ENCODE measurements at regions not wholly inside any gene's neighbourhood (a gene's known extent, or its start where the extent isn't known, plus 50 kb on each side); places are given as distances from the start of the nearest gene placed in this dataset.
"Not testable (repeated sequence)": the region's sequence is repeated elsewhere in the genome, so short reads cannot be mapped to it uniquely, and the experiment has no call there.

DNA sequence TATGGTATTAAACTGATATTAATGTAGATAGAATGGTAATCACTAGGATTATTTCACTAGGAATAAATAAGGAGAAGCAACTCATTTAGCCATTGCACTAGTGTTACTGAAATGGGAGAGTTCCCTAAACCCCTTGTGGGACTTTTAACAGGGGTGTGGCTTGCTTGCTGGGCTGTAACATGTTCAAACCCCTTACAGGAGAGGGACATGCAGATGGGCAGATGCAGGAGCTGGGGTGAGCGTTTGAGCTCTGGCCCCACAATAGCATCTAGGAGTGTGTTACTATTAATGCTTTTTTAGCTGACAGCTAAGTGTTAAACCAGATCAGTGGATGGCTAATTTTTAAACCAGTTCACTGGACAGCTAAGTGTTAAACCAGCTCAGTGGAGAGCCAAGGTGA, 89.3 kb upstream of the ST8SIA4 start:
- 75 to 88% methylated on average over 1 of the region's 1 CpG for WGBS, 2 donors
- no peak for DNase-seq (ENCODE audit: low spot score in 2 of 2)
- no peak for TF ChIP-seq POLR2A (IDR thresholded peaks at IDR 0.05)
- TF ChIP-seq, protein P1, sequence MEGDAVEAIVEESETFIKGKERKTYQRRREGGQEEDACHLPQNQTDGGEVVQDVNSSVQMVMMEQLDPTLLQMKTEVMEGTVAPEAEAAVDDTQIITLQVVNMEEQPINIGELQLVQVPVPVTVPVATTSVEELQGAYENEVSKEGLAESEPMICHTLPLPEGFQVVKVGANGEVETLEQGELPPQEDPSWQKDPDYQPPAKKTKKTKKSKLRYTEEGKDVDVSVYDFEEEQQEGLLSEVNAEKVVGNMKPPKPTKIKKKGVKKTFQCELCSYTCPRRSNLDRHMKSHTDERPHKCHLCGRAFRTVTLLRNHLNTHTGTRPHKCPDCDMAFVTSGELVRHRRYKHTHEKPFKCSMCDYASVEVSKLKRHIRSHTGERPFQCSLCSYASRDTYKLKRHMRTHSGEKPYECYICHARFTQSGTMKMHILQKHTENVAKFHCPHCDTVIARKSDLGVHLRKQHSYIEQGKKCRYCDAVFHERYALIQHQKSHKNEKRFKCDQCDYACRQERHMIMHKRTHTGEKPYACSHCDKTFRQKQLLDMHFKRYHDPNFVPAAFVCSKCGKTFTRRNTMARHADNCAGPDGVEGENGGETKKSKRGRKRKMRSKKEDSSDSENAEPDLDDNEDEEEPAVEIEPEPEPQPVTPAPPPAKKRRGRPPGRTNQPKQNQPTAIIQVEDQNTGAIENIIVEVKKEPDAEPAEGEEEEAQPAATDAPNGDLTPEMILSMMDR (IDR thresholded peaks at IDR 0.05) = no peak
- intact Hi-C loops (cut with DNase I; ENCODE audit: low total_unique reads) = no loop called here
- H3K4me3 ChIP-seq (ENCODE audit: low read depth, poor library complexity, severe bottlenecking) = no peak overlapping the region

DNA sequence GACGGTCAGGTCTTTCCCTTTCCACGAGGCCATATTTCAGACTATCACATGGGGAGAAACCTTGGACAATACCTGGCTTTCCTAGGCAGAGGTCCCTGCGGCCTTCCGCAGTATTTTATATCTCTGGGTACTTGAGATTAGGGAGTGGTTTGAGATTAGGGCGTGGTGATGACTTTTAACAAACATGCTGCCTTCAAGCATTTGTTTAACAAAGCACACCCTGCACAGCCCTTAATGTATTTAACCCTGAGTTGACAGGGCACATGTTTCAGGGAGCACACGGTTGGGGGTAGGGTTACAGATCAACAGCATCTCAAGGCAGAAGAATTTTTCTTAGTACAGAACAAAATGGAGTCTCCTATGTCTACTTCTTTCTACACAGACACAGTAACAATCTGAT, 80.5 kb upstream of the ST8SIA4 start:
- intact Hi-C loops (cut with DNase I; ENCODE audit: low total_unique reads); DNase-seq (ENCODE audit: low spot score in 2 of 2); H3K4me3 ChIP-seq (ENCODE audit: low read depth, poor library complexity, severe bottlenecking): not testable (repeated sequence)
- 81 to 85% methylated on average over 6 of the region's 6 CpGs for WGBS, 2 donors

DNA sequence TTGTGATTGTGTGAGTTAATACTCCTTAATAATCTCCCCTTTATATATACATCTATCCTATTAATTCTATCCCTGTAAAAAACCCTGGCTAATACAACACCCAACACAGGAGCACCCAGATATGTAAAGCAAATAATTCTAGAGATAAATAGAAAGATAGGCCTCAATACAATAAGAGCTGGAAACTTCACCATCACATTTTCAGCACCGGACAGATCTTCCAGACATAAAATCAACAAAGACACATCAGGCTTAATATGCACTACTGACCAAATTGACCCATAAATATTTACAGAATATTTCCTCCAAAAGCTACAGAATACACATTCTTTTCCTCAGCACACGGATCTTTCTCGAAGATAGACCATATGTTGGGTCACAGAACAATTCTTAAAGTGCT, 71.0 kb upstream of the ST8SIA4 start:
- no peak overlapping the region for H3K4me3 ChIP-seq (ENCODE audit: low read depth, poor library complexity, severe bottlenecking)
- WGBS, 2 donors = 86 to 87% methylated on average over 3 of the region's 3 CpGs
- DNase-seq (ENCODE audit: low spot score in 2 of 2) = no peak
- intact Hi-C loops (cut with DNase I; ENCODE audit: low total_unique reads) = no loop called here
- TF ChIP-seq POLR2A (IDR thresholded peaks at IDR 0.05) = no peak
- TF ChIP-seq, protein P1 (IDR thresholded peaks at IDR 0.05) = no peak

DNA sequence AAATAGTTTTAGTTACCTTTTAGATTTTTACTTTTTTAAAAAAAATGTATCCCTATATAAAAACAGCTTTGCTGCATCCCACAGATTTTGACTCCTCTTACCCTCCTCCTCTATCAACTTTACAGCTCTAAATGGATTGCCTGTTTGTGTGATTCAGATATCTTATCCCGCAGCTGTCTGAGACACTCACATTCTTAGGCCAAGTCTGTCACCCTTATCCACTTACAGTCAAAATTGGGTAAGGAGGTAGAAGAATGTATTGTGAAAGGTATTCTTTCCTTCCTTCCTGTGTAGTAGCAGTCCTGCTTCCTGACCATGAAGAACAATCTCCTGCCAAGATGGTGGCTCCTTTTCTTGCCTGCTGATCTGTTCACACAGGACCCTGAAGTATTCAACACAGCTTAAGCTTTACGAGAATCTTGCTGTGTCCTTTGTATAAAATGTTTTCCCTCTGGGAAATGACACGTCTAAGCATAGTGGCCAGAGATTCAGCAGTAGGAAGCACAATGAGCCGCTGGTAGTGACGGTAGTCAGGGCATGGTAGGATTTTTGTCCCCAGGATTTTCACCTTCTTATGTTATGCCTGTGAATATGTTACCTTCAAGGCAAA, 67.7 kb upstream of the ST8SIA4 start:
- no peak overlapping the region for H3K4me3 ChIP-seq (ENCODE audit: low read depth, poor library complexity, severe bottlenecking)
- intact Hi-C loops (cut with DNase I; ENCODE audit: low total_unique reads) = no loop called here
- WGBS, 2 donors = 76 to 82% methylated on average over 5 of the region's 5 CpGs
- no peak for DNase-seq (ENCODE audit: low spot score in 2 of 2)
- TF ChIP-seq, protein P1 (IDR thresholded peaks at IDR 0.05) = no peak
- no peak for TF ChIP-seq POLR2A (IDR thresholded peaks at IDR 0.05)

DNA sequence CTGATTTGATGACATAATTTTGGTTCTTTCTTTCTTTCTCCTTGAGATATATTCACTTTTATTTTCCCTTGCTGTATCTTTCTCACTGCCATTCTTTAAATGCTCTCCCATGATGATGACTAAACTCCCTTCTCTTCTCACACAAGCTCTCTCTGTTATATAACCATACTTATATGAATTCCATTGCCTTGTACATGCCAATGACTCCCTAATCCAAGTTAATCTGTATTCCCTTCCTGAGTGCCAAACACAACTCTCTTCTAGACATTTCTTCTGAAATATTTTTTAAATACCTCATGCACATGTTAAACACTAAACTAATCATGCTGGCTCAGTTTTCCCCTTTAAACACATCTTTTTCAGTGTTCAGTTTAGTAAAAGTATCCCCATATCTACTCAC, 62.2 kb upstream of the ST8SIA4 start:
- DNase-seq (ENCODE audit: low spot score in 2 of 2) = no peak
- no peak overlapping the region for H3K4me3 ChIP-seq (ENCODE audit: low read depth, poor library complexity, severe bottlenecking)
- intact Hi-C loops (cut with DNase I; ENCODE audit: low total_unique reads) = no loop called here
- TF ChIP-seq, protein P1 (IDR thresholded peaks at IDR 0.05) = no peak
- no peak for TF ChIP-seq POLR2A (IDR thresholded peaks at IDR 0.05)
